GM12872 (cell line): ENCODE measurements at regions not wholly inside any gene's neighbourhood (a gene's known extent, or its start where the extent isn't known, plus 50 kb on each side); places are given as distances from the start of the nearest gene placed in this dataset.

ENCODE experiments used
- CTCF ChIP-seq: IDR thresholded peaks from 3 replicates; pipeline ENCODE4 v1.5.1; 2011; ENCODE audit warnings: low read depth, mild to moderate bottlenecking, low read length, moderate library complexity; ENCODE audit not compliant: insufficient read depth

- TF ChIP-seq CTCF = no peak
These were observed 301.4 kb upstream of the DNAJC19 start for GRCh38 chr3:181290941-181291340.

- TF ChIP-seq CTCF = no peak
These were observed 299.8 kb upstream of the DNAJC19 start for GRCh38 chr3:181289306-181289705.

GRCh38 chr3:181288145-181288544 lies 298.6 kb upstream of the DNAJC19 start:
- TF ChIP-seq CTCF = no peak

GRCh38 chr3:181279239-181279565 lies 289.7 kb upstream of the DNAJC19 start:
- no peak for TF ChIP-seq CTCF

GRCh38 chr3:181278468-181279238 lies 289.1 kb upstream of the DNAJC19 start:
- 0 out of 3 replicates have a peak, but pooled peaks have one; percentile 4 for TF ChIP-seq CTCF

- TF ChIP-seq CTCF = no peak
These were observed 286.9 kb upstream of the DNAJC19 start for GRCh38 chr3:181276358-181276896.

GRCh38 chr3:181274025-181274424 lies 284.5 kb upstream of the DNAJC19 start:
- TF ChIP-seq CTCF = no peak

GRCh38 chr3:181267312-181267711 lies 277.8 kb upstream of the DNAJC19 start:
- TF ChIP-seq CTCF = no peak
